Upper lobe of left lung (tissue), 6 donors: ENCODE measurements at regions not wholly inside any gene's neighbourhood (a gene's known extent, or its start where the extent isn't known, plus 50 kb on each side); places are given as distances from the start of the nearest gene placed in this dataset.

Experiments
- ATAC-seq, 2 donors: fragments of 200-7000 bp; cut with Tn5 transposase; one replicate each; pipeline ENCODE4 v1.9.1; 2022; ENCODE audit warnings: mild to moderate bottlenecking in 2 of 2, moderate library complexity in 2 of 2; ENCODE audit not compliant: low FRiP score in 2 of 2
- DNase-seq, 2 donors: peaks; one replicate each; pipeline ENCODE4 v3.0.0-alpha.2; 2019 to 2020
- H3K27ac ChIP-seq, 4 donors: fragments of 200-600 bp; sonication (generic); one replicate each; pipeline ENCODE4 v1.5.1; 2016 to 2019
- H3K27me3 ChIP-seq, 4 donors: fragments of 200-600 bp; sonication (generic); one replicate each; pipeline ENCODE4 v1.5.1; 2017 to 2019
- H3K36me3 ChIP-seq, 4 donors: fragments of 200-600 bp; sonication (generic); one replicate each; pipeline ENCODE4 v1.5.1; 2016 to 2019
- H3K4me1 ChIP-seq, 4 donors: fragments of 200-600 bp; sonication (generic); one replicate each; pipeline ENCODE4 v1.5.1; 2018 to 2019
- H3K4me3 ChIP-seq, 4 donors: fragments of 200-600 bp; sonication (generic); one replicate each; pipeline ENCODE4 v1.5.1; 2017 to 2019; ENCODE audit warnings: mild to moderate bottlenecking in 2 of 4, moderate library complexity in 1 of 4
- H3K9me3 ChIP-seq, 4 donors: fragments of 200-600 bp; sonication (generic); one replicate each; pipeline ENCODE4 v1.5.1; 2018 to 2019
- CTCF ChIP-seq, 6 experiments: fragments of 450-650 bp in 4 of 6; fragments of 200-600 bp in 2 of 6; sonication (generic) in 2 of 6; IDR thresholded peaks; one replicate each; pipeline ENCODE4 v1.5.1; 2016 to 2019; ENCODE audit warnings: antibody characterized with exemption in 6 of 6
- EP300 ChIP-seq, 4 donors: sonication (generic); formaldehyde crosslinking; IDR thresholded peaks; one replicate each; pipeline ENCODE4 v1.5.1; 2017; ENCODE audit warnings: antibody characterized with exemption in 4 of 4, control low read depth in 2 of 4
- POLR2A ChIP-seq, 4 donors: fragments of 450-650 bp; IDR thresholded peaks; one replicate each; pipeline ENCODE4 v1.5.1; 2016 to 2017; ENCODE audit warnings: antibody characterized with exemption in 4 of 4, mild to moderate bottlenecking in 2 of 4
- POLR2AphosphoS5 ChIP-seq, 2 donors: sonication (generic); formaldehyde crosslinking; IDR thresholded peaks; one replicate each; pipeline ENCODE4 v1.5.1; 2017; ENCODE audit warnings: antibody characterized with exemption in 2 of 2
- WGBS, 2 donors: methylation state at CpG; one replicate each; pipeline ENCODE4 v1.1.5; 2017 to 2018; 5-methylcytosine and 5-hydroxymethylcytosine counted together
- donor health status: DM: no; HTN: no; CAD: no; lungs with moderate emphysema.
- donor health status: DM: no; HTN: yes; CAD: no; lungs with severe emphysema.

DNA sequence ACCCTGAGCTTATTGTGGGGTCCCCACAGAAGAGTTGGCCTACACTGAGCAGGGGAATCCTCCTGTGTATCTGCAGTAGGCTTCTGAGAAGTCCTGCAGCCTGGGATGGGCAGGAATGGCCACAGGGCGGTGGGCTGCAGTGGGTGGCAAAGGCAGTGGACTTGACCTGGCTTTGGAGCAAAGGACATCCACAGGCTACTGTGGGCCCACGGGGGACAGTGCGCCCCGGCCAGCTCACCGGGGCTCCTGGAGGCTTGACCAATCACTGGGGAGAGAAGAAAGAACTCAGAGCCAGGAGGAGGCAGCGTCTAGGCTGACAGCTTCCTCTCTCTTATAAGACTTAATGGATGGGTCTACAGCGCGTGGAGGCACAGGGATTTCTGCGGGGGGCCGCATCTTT is 488.8 kb upstream of the MGMT start:
- no peak overlapping the region for H3K4me3 ChIP-seq
- WGBS, 2 donors, result 87 to 91% methylated on average over 9 to 10 of the region's 10 CpGs
- H3K9me3 ChIP-seq, result no peaks in the 10 kb centered on the region
- no peaks in the 10 kb centered on the region for H3K36me3 ChIP-seq
- TF ChIP-seq CTCF (IDR thresholded peaks at IDR 0.05) (no peak), EP300 (IDR thresholded peaks at IDR 0.05) (no peak), POLR2A (IDR thresholded peaks at IDR 0.05) (no peak), POLR2AphosphoS5 (IDR thresholded peaks at IDR 0.05) (no peak)
- DNase-seq, result no peak
- no peak for ATAC-seq
- H3K27ac ChIP-seq, result no peak overlapping the region
- H3K4me1 ChIP-seq, result no peaks in the 10 kb centered on the region
- no peaks in the 10 kb centered on the region for H3K27me3 ChIP-seq

DNA sequence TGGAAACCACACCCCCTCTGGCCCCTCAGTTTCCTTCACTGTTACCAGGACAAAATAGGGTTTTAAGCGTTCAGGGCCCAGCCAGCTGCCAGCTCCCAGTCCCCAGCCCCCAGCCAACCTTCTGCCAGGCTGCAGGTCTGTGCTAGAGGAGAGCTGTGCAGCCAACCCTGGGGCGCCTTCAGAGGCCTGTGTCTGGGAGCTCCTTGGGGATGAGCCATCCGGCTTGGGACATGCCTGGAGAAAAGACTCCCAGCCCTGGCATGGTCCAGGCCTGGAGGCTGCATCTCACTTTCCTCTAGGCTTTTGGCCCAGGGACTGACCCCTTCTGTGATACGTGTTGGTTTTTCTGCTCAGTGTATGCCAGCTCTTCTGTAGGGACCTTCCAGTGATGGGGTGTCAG is 487.6 kb upstream of the MGMT start:
- DNase-seq (no peak), ATAC-seq (no peak)
- H3K27me3 ChIP-seq, result no peaks in the 10 kb centered on the region
- no peaks in the 10 kb centered on the region for H3K4me1 ChIP-seq
- TF ChIP-seq POLR2A (IDR thresholded peaks at IDR 0.05) (no peak), EP300 (IDR thresholded peaks at IDR 0.05) (no peak)
- no peaks in the 10 kb centered on the region for H3K36me3 ChIP-seq
- 83 to 84% methylated on average over 1 to 4 of the region's 4 CpGs for WGBS, 2 donors
- H3K4me3 ChIP-seq, result no peak overlapping the region
- H3K9me3 ChIP-seq, result no peaks in the 10 kb centered on the region
- H3K27ac ChIP-seq, result no peak overlapping the region

- 77 to 80% methylated on average over 5 to 6 of the region's 6 CpGs for WGBS, 2 donors
- H3K27ac ChIP-seq, result no peak overlapping the region
These were observed 485.8 kb upstream of the MGMT start for GRCh38 chr10:128981251-128981650.

DNA sequence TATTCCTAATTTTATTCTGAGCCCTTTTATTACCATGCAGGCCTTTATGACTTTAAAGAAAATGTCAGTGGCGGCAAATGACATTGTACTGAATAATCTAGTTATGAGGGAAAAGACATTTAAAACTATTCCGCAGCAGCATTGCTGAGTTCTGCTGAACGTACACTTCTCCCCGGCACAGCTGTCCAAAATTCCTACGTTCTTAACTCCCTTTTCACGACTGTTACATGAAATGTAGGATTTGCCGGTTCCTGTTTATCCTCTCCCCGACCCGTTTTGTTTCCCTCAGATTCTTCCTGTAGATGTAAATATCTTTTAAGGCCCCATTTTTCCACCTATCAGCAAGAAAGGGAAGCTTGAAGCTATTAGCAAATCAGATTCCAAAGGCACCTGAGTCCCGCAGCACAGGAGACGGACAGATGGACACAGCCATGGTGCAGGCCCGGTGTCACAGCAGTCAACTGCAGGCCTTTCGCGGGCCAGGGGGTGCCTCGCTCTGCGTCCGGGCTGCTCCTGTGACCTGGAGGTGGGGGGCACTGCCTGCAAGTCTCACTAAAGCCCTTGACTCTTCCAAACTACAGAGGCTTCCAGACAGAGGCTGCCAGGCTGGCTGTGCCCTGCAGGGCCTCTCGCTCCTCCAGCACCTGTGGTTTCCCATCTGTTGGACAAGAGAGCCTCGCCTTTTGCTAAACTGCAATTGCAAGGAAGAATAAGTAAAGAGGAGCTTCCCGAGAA is 485.0 kb upstream of the MGMT start:
- Histone ChIP-seq H3K27me3 (no peaks in the 10 kb centered on the region), H3K27ac (no peak overlapping the region), H3K9me3 (no peaks in the 10 kb centered on the region), H3K4me3 (no peak overlapping the region), H3K4me1 (no peaks in the 10 kb centered on the region), H3K36me3 (no peaks in the 10 kb centered on the region)
- no peak for DNase-seq
- WGBS, 2 donors, result 74% methylated on average over 14 to 18 of the region's 20 CpGs
- ATAC-seq, result no peak
- TF ChIP-seq EP300 (IDR thresholded peaks at IDR 0.05), result no peak
- no peak for TF ChIP-seq CTCF (IDR thresholded peaks at IDR 0.05)
- TF ChIP-seq POLR2AphosphoS5 (IDR thresholded peaks at IDR 0.05), result no peak
- no peak for TF ChIP-seq POLR2A (IDR thresholded peaks at IDR 0.05)

More at GRCh38 chr10:128981251-128981650, 485.8 kb upstream of the MGMT start:
- no peak for TF ChIP-seq EP300 (IDR thresholded peaks at IDR 0.05)
- Histone ChIP-seq H3K36me3 (no peaks in the 10 kb centered on the region), H3K27me3 (no peaks in the 10 kb centered on the region), H3K4me3 (no peak overlapping the region), H3K9me3 (no peaks in the 10 kb centered on the region), H3K4me1 (no peaks in the 10 kb centered on the region)
- ATAC-seq (no peak), DNase-seq (no peak)

DNA sequence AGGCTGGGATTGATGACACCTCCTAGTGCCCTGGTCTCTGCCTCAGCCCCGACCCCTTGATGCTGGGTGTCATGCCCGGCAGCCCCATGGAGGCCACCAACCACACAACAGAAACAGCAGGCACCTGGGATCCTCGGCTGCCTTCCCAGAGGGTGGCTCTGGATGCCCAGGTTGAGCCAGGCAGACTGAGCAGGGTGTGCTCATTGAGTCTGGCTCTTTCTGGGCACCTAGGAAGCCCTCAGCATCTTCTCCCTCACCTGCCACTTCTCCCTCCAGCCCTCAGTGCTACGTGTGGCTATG is 484.5 kb upstream of the MGMT start:
- H3K9me3 ChIP-seq, result no peaks in the 10 kb centered on the region
- TF ChIP-seq POLR2AphosphoS5 (IDR thresholded peaks at IDR 0.05) (no peak), CTCF (IDR thresholded peaks at IDR 0.05) (no peak), POLR2A (IDR thresholded peaks at IDR 0.05) (no peak)
- no peak overlapping the region for H3K4me3 ChIP-seq
- ATAC-seq, result no peak
- no peak overlapping the region for H3K27ac ChIP-seq
- 83 to 100% methylated on average over 1 to 4 of the region's 4 CpGs for WGBS, 2 donors
- no peaks in the 10 kb centered on the region for H3K36me3 ChIP-seq
- no peaks in the 10 kb centered on the region for H3K27me3 ChIP-seq
- H3K4me1 ChIP-seq, result no peaks in the 10 kb centered on the region
- DNase-seq, result no peak

- H3K36me3 ChIP-seq, result no peaks in the 10 kb centered on the region
- H3K9me3 ChIP-seq, result no peaks in the 10 kb centered on the region
- no peak overlapping the region for H3K4me3 ChIP-seq
- WGBS, 2 donors, result 64 to 86% methylated on average over 1 of the region's 1 CpG
- no peaks in the 10 kb centered on the region for H3K27me3 ChIP-seq
- DNase-seq, result no peak
- TF ChIP-seq EP300 (IDR thresholded peaks at IDR 0.05), result no peak
- TF ChIP-seq POLR2A (IDR thresholded peaks at IDR 0.05), result no peak
- TF ChIP-seq POLR2AphosphoS5 (IDR thresholded peaks at IDR 0.05), result no peak
- no peak for TF ChIP-seq CTCF (IDR thresholded peaks at IDR 0.05)
- H3K27ac ChIP-seq, result no peak overlapping the region
- no peaks in the 10 kb centered on the region for H3K4me1 ChIP-seq
- no peak for ATAC-seq
These were observed 482.0 kb upstream of the MGMT start for GRCh38 chr10:128985036-128985435.
